ENCODE measurements at regions not wholly inside any gene's neighbourhood (a gene's known extent, or its start where the extent isn't known, plus 50 kb on each side); places are given as distances from the start of the nearest gene placed in this dataset.

GRCh38 chr2:6410313-6410712 is 455.4 kb downstream of the CMPK2 start:
- DNase-seq (ENCODE audit: low read depth in 6 of 9, low spot score in 9 of 9), result no peak
- H3K36me3 ChIP-seq (ENCODE audit: control insufficient read depth in 2 of 2, insufficient read depth in 2 of 2, low read length in 1 of 2), result no peaks in the 10 kb centered on the region
- H3K27ac ChIP-seq (ENCODE audit: low read depth in 1 of 2, low read length in 1 of 2), result no peak overlapping the region
- H3K27me3 ChIP-seq (ENCODE audit: control insufficient read depth in 2 of 2, insufficient read depth in 1 of 2, low read length in 1 of 2), result no peaks in the 10 kb centered on the region
- WGBS, result 84% methylated on average over 3 of the region's 3 CpGs
- H3K9me3 ChIP-seq (ENCODE audit: control insufficient read depth in 2 of 2, insufficient read depth in 1 of 2, low read length in 1 of 2), result no peaks in the 10 kb centered on the region
- H3K4me1 ChIP-seq (ENCODE audit: control insufficient read depth in 2 of 2, insufficient read depth in 2 of 2, low read length in 2 of 2), result no peaks in the 10 kb centered on the region
- H3K4me3 ChIP-seq (ENCODE audit: low read length in 2 of 2), result no peak overlapping the region

GRCh38 chr2:6412533-6413091 is 453.1 kb downstream of the CMPK2 start:
- Histone ChIP-seq H3K9me3 (ENCODE audit: control insufficient read depth in 2 of 2, insufficient read depth in 1 of 2, low read length in 1 of 2) (no peaks in the 10 kb centered on the region), H3K4me1 (ENCODE audit: control insufficient read depth in 2 of 2, insufficient read depth in 2 of 2, low read length in 2 of 2) (no peaks in the 10 kb centered on the region), H3K36me3 (ENCODE audit: control insufficient read depth in 2 of 2, insufficient read depth in 2 of 2, low read length in 1 of 2) (no peaks in the 10 kb centered on the region), H3K27ac (ENCODE audit: low read depth in 1 of 2, low read length in 1 of 2) (no peak overlapping the region), H3K4me3 (ENCODE audit: low read length in 2 of 2) (no peak overlapping the region), H3K27me3 (ENCODE audit: control insufficient read depth in 2 of 2, insufficient read depth in 1 of 2, low read length in 1 of 2) (no peaks in the 10 kb centered on the region)
- WGBS, result 75% methylated on average over 3 of the region's 3 CpGs
- DNase-seq (ENCODE audit: low read depth in 6 of 9, low spot score in 9 of 9), result no peak

- H3K4me1 ChIP-seq (ENCODE audit: control insufficient read depth in 2 of 2, insufficient read depth in 2 of 2, low read length in 2 of 2), result no peaks in the 10 kb centered on the region
- H3K27ac ChIP-seq (ENCODE audit: low read depth in 1 of 2, low read length in 1 of 2), result no peak overlapping the region
- H3K4me3 ChIP-seq (ENCODE audit: low read length in 2 of 2), result no peak overlapping the region
- no peaks in the 10 kb centered on the region for H3K9me3 ChIP-seq (ENCODE audit: control insufficient read depth in 2 of 2, insufficient read depth in 1 of 2, low read length in 1 of 2)
- no peaks in the 10 kb centered on the region for H3K27me3 ChIP-seq (ENCODE audit: control insufficient read depth in 2 of 2, insufficient read depth in 1 of 2, low read length in 1 of 2)
- no peaks in the 10 kb centered on the region for H3K36me3 ChIP-seq (ENCODE audit: control insufficient read depth in 2 of 2, insufficient read depth in 2 of 2, low read length in 1 of 2)
- 94% methylated on average over 6 of the region's 6 CpGs for WGBS
- DNase-seq (ENCODE audit: low read depth in 6 of 9, low spot score in 9 of 9), result no peak
Observed at GRCh38 chr2:6417050-6417449, 448.7 kb downstream of the CMPK2 start.

- no peak for DNase-seq (ENCODE audit: low read depth in 6 of 9, low spot score in 9 of 9)
- Histone ChIP-seq H3K27ac (ENCODE audit: low read depth in 1 of 2, low read length in 1 of 2) (no peak overlapping the region), H3K4me1 (ENCODE audit: control insufficient read depth in 2 of 2, insufficient read depth in 2 of 2, low read length in 2 of 2) (no peaks in the 10 kb centered on the region), H3K27me3 (ENCODE audit: control insufficient read depth in 2 of 2, insufficient read depth in 1 of 2, low read length in 1 of 2) (no peaks in the 10 kb centered on the region), H3K4me3 (ENCODE audit: low read length in 2 of 2) (no peak overlapping the region), H3K36me3 (ENCODE audit: control insufficient read depth in 2 of 2, insufficient read depth in 2 of 2, low read length in 1 of 2) (no peaks in the 10 kb centered on the region), H3K9me3 (ENCODE audit: control insufficient read depth in 2 of 2, insufficient read depth in 1 of 2, low read length in 1 of 2) (no peaks in the 10 kb centered on the region)
- WGBS, result 13% methylated on average over 1 of the region's 1 CpG
Observed at GRCh38 chr2:6418291-6418690, 447.4 kb downstream of the CMPK2 start.

- H3K9me3 ChIP-seq (ENCODE audit: control insufficient read depth in 2 of 2, insufficient read depth in 1 of 2, low read length in 1 of 2), result no peaks in the 10 kb centered on the region
- no peak overlapping the region for H3K27ac ChIP-seq (ENCODE audit: low read depth in 1 of 2, low read length in 1 of 2)
- H3K36me3 ChIP-seq (ENCODE audit: control insufficient read depth in 2 of 2, insufficient read depth in 2 of 2, low read length in 1 of 2), result no peaks in the 10 kb centered on the region
- no peak overlapping the region for H3K4me3 ChIP-seq (ENCODE audit: low read length in 2 of 2)
- 91% methylated on average over 12 of the region's 12 CpGs for WGBS
- no peaks in the 10 kb centered on the region for H3K27me3 ChIP-seq (ENCODE audit: control insufficient read depth in 2 of 2, insufficient read depth in 1 of 2, low read length in 1 of 2)
- no peak for DNase-seq (ENCODE audit: low read depth in 6 of 9, low spot score in 9 of 9)
- H3K4me1 ChIP-seq (ENCODE audit: control insufficient read depth in 2 of 2, insufficient read depth in 2 of 2, low read length in 2 of 2), result no peaks in the 10 kb centered on the region
Observed at GRCh38 chr2:6421138-6421730, 444.5 kb downstream of the CMPK2 start.

- 84% methylated on average over 4 of the region's 4 CpGs for WGBS
- no peaks in the 10 kb centered on the region for H3K27me3 ChIP-seq (ENCODE audit: control insufficient read depth in 2 of 2, insufficient read depth in 1 of 2, low read length in 1 of 2)
- DNase-seq (ENCODE audit: low read depth in 6 of 9, low spot score in 9 of 9), result no peak
- no peaks in the 10 kb centered on the region for H3K36me3 ChIP-seq (ENCODE audit: control insufficient read depth in 2 of 2, insufficient read depth in 2 of 2, low read length in 1 of 2)
- H3K4me3 ChIP-seq (ENCODE audit: low read length in 2 of 2), result no peak overlapping the region
- no peaks in the 10 kb centered on the region for H3K4me1 ChIP-seq (ENCODE audit: control insufficient read depth in 2 of 2, insufficient read depth in 2 of 2, low read length in 2 of 2)
- no peaks in the 10 kb centered on the region for H3K9me3 ChIP-seq (ENCODE audit: control insufficient read depth in 2 of 2, insufficient read depth in 1 of 2, low read length in 1 of 2)
- H3K27ac ChIP-seq (ENCODE audit: low read depth in 1 of 2, low read length in 1 of 2), result no peak overlapping the region
Observed at GRCh38 chr2:6421888-6422287, 443.8 kb downstream of the CMPK2 start.

- Histone ChIP-seq H3K4me3 (ENCODE audit: low read length in 2 of 2) (no peak overlapping the region), H3K36me3 (ENCODE audit: control insufficient read depth in 2 of 2, insufficient read depth in 2 of 2, low read length in 1 of 2) (no peaks in the 10 kb centered on the region), H3K4me1 (ENCODE audit: control insufficient read depth in 2 of 2, insufficient read depth in 2 of 2, low read length in 2 of 2) (no peaks in the 10 kb centered on the region), H3K27me3 (ENCODE audit: control insufficient read depth in 2 of 2, insufficient read depth in 1 of 2, low read length in 1 of 2) (no peaks in the 10 kb centered on the region), H3K27ac (ENCODE audit: low read depth in 1 of 2, low read length in 1 of 2) (no peak overlapping the region), H3K9me3 (ENCODE audit: control insufficient read depth in 2 of 2, insufficient read depth in 1 of 2, low read length in 1 of 2) (no peaks in the 10 kb centered on the region)
- WGBS, result 94% methylated on average over 1 of the region's 1 CpG
- no peak for DNase-seq (ENCODE audit: low read depth in 6 of 9, low spot score in 9 of 9)
Observed at GRCh38 chr2:6423157-6423556, 442.6 kb downstream of the CMPK2 start.

GRCh38 chr2:6423944-6424343 is 441.8 kb downstream of the CMPK2 start:
- no peak overlapping the region for H3K27ac ChIP-seq (ENCODE audit: low read depth in 1 of 2, low read length in 1 of 2)
- no peak for DNase-seq (ENCODE audit: low read depth in 6 of 9, low spot score in 9 of 9)
- no peaks in the 10 kb centered on the region for H3K27me3 ChIP-seq (ENCODE audit: control insufficient read depth in 2 of 2, insufficient read depth in 1 of 2, low read length in 1 of 2)
- H3K4me1 ChIP-seq (ENCODE audit: control insufficient read depth in 2 of 2, insufficient read depth in 2 of 2, low read length in 2 of 2), result no peaks in the 10 kb centered on the region
- H3K9me3 ChIP-seq (ENCODE audit: control insufficient read depth in 2 of 2, insufficient read depth in 1 of 2, low read length in 1 of 2), result no peaks in the 10 kb centered on the region
- no peaks in the 10 kb centered on the region for H3K36me3 ChIP-seq (ENCODE audit: control insufficient read depth in 2 of 2, insufficient read depth in 2 of 2, low read length in 1 of 2)
- H3K4me3 ChIP-seq (ENCODE audit: low read length in 2 of 2), result no peak overlapping the region
- WGBS, result 68% methylated on average over 6 of the region's 6 CpGs

- Histone ChIP-seq H3K36me3 (ENCODE audit: control insufficient read depth in 2 of 2, insufficient read depth in 2 of 2, low read length in 1 of 2) (no peaks in the 10 kb centered on the region), H3K27me3 (ENCODE audit: control insufficient read depth in 2 of 2, insufficient read depth in 1 of 2, low read length in 1 of 2) (no peaks in the 10 kb centered on the region), H3K9me3 (ENCODE audit: control insufficient read depth in 2 of 2, insufficient read depth in 1 of 2, low read length in 1 of 2) (no peaks in the 10 kb centered on the region), H3K4me3 (ENCODE audit: low read length in 2 of 2) (no peak overlapping the region), H3K4me1 (ENCODE audit: control insufficient read depth in 2 of 2, insufficient read depth in 2 of 2, low read length in 2 of 2) (no peaks in the 10 kb centered on the region), H3K27ac (ENCODE audit: low read depth in 1 of 2, low read length in 1 of 2) (no peak overlapping the region)
- WGBS, result 93% methylated on average over 3 of the region's 3 CpGs
- DNase-seq (ENCODE audit: low read depth in 6 of 9, low spot score in 9 of 9), result no peak
Observed at GRCh38 chr2:6425032-6425431, 440.7 kb downstream of the CMPK2 start.
